GM19395 (cell line): ENCODE measurements at regions not wholly inside any gene's neighbourhood (a gene's known extent, or its start where the extent isn't known, plus 50 kb on each side); places are given as distances from the start of the nearest gene placed in this dataset.

Source experiments
- ATAC-seq: cut with Tn5 transposase; IDR thresholded peaks from one replicate; pipeline ENCODE4 v1.9.1; 2021; ENCODE audit warnings: mild to moderate bottlenecking, moderate library complexity; ENCODE audit not compliant: unreplicated experiment

DNA sequence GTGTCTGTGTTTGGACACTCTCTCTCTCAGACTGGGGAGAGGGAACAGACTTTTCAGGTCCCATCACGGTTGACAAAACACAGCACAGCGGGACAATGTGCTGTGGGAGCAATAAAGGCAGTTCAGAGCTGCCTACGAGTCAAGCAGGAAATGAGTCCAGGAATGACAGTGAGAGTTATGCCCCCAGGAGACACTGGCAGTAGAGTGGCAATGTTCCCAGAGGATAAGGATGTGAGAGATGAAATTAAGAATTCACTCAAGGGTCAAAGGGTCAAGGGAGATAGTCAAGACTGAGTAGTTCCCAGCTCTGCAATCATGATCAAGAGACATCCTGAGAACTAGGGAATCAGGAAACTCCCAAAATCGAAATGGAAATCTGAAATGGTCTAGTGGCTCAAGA, 156.1 kb downstream of the LURAP1L start:
- ATAC-seq = no peak

DNA sequence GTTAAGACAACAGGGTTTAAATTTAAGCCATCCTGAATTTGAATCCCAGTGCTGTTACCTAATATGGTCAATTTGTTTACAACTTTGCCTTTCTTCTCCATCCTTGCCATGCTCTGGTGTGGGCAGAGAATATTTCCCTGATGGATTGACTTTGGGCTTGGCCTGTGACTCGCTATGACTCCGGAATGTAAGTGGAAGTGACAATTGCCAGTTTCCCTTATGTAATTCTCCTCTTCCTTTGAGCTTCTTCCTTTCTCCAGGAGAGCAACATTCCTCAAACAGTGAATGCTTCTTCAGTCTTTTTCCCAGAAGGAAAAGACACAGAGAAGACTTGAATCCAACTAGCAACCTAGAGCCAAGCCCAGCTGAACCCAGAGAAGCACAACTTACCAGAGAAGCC, 159.1 kb downstream of the LURAP1L start:
- ATAC-seq = no peak

DNA sequence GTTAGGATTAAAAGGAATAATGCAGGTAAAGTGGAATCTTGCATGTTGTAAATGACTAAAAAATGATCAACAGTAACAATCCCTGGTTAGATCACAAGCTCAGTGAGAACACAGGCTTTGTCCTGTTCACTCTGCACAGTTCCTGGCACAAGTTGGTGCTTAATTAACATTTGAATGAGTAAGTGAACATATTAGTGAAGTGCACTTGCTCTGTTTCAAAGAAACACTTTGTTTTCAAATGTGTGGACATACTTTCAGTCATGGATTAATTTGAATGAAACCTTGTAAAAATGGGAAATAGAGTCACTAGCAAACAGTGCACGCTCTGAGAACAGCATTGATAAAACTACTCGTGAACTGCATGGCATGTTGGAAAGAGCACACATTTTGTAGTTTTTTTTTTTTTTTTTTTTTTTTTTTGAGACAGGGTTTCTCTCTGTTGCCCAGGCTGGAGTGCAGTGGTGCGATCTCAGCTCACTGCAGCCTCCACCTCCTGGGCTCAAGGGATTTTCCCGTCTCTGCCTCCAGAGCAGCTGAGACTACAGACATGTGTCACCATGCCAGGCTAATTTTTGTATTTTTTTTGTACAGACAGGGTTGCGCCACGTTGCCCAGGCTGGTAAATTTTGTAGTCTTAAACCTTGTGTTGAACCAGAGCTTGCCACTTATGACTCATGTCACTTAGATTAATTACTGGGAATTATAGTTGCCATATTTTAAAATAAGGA, 159.9 kb downstream of the LURAP1L start:
- no peak for ATAC-seq

DNA sequence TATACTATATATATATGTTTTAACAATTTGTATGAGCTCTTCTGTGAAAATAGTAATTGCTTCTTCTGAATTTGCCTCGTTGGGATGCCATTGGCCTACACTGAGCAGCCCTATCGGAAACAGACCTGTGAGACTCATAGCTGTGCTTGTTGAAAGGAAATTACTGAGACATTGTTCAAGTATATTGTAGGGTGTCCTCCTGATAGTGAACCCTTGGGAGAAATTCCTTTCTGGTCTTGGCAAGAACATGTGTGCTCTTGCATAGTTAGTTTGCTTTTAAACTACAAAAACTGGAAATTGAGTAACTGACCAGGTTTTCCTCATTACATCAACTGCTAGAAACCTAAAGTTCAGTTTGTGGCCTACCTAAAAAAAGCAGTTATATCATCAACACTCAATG, 160.9 kb downstream of the LURAP1L start:
- no peak for ATAC-seq

DNA sequence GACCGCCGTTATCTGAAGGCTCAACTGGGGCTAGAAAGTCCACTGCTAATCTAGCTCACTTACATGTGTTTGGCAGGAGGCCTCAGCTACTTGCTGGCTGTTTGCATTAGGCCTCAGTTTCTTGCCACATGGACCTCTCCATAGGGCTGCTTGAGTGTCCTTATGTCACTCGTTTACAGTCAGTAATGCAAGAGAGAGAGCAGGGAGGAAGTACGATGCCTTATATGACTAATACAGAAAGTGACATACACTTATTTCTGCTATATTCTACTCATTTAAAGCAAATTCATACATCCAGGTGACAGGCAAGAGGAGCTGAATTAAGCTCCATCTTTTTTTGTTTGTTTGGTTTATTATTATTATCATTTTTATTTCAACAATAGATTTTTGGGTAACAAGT, 179.6 kb downstream of the LURAP1L start:
- ATAC-seq = no peak

DNA sequence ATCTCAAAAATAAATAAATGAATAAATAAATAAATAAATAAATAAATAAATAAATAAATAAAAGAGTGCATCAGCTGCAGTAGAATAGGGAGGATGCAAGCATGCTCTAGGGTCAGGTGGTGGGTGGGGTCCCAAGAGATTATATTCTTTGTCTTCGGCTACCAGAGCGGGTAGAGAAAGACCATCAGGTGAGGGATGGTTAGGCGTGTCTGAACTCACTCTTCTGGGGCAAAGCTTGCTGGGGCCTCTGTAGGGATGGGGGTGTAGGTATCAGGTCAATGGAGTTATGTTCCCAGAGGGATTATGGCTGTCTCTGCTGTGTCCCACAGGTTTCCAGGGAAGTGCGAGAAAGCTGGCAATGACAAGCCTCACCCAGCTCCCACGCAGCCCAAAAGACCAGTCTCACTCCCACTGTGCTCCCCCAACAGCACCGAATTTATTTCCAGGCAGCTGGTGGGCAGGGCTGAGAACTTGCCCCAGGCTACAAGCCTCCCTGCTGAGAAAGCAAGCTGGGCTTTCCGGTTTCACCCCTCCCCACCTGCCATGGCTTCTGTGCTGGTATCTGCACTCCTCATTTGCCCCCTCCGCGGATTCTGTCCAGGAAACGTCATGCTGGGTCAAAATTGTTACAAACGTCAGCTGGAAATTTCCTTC, 180.8 kb downstream of the LURAP1L start:
- ATAC-seq = no peak

- ATAC-seq = no peak
Observed at GRCh38 chr9:12956261-12956660, 181.4 kb downstream of the LURAP1L start.

DNA sequence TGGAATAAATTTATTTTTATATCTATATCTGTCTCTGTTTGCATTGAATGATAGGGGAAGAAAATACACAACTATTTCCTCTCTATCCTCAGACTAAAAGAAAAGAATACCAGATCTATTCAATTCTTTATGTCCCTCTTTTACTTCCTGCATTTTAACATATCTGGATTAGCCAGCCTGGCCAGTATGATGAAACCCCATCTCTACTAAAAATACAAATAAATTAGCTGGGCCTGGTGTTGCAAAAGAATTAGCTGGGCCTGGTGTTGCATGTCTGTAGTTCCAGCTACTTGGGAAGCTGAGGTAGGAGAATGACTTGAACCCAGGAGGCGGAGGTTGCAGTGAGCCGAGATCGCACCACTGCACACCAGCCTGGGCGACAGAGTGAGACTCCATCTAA, 182.0 kb downstream of the LURAP1L start:
- ATAC-seq = no peak

GRCh38 chr9:12958279-12958678, 183.5 kb downstream of the LURAP1L start:
- ATAC-seq = no peak

DNA sequence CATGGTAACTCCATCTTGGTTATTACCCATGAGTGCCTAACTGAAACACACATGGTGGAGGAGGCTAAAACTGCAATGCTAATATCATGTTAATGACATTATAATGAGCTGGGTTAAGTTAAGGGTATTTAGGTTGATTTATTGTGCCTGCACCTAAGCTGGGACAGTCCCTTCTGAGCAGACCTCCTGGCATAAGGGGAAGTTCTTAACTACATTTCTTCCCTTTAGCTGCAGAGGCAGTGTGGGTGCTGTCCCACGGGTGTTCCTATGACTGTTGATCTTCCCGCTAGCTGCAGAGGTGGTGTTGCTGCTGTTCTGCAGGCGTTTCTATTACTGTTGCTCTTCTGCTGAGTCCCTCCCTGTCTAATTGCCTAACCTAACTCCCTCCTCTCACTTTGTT, 183.9 kb downstream of the LURAP1L start:
- no peak for ATAC-seq

GRCh38 chr9:12961276-12961809, 186.5 kb downstream of the LURAP1L start:
- no peak for ATAC-seq

DNA sequence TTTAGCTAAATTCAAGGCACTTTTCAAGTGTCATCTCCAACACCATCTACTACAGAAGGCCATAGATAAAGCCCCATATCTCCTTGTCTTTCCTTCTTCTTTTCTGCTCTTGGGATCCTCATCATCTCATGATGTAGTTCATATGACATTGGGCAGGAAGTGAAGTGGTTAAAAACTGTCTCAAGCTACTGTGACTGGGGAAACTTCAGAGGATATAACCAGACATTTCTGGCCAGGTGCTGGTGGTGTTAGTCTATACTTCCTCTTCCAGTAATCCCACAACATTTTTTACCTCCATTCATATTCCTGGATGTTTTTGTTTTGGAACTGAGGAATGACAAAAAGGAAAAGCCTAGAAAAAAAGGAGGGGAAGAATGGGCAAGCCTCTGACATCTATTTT, 188.7 kb downstream of the LURAP1L start:
- no peak for ATAC-seq

GRCh38 chr9:12964271-12964670, 189.5 kb downstream of the LURAP1L start:
- no peak for ATAC-seq

GRCh38 chr9:12965303-12965702, 190.5 kb downstream of the LURAP1L start:
- no peak for ATAC-seq

DNA sequence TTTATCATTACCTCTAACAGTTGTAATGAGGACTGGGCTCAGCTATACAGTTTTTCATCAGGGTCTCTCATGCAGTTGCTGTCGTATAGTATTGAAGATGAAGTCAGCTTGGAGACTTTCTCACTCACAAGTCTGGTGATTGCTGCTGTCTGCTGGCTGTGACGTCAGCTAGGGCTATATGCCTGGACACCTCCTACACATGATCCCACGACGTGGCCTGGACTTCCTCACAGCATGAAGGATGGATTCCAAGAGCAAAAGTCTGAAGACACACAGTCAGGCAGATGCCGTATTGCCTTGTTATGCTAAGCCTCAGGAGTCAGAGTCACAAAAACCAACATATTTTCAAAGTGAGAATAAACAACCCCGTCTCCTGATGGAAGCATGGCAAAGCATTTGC, 193.3 kb downstream of the LURAP1L start:
- ATAC-seq = no peak

- no peak for ATAC-seq
Observed at GRCh38 chr9:12972608-12973589, 198.1 kb downstream of the LURAP1L start.

- no peak for ATAC-seq
Observed at GRCh38 chr9:12973710-12974109, 198.9 kb downstream of the LURAP1L start.

DNA sequence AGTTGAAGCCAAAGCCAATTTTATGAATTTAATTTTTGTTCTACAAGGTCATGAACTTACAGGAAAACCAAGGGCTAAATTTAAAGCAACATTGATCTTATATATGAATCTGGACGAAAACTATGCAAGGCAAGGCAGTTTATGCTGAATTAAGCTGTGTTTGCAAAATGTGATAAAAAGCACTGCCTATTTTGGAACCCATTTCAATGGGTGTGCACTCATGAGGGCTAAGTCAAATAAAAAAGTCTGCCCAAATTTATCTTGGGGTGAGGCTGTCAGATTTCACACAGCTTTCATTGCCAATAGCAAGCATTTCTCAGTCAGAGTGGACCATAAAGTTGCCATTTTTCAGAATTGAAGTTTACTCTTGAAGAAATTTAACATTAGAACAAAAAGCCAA, 199.9 kb downstream of the LURAP1L start:
- ATAC-seq = no peak

DNA sequence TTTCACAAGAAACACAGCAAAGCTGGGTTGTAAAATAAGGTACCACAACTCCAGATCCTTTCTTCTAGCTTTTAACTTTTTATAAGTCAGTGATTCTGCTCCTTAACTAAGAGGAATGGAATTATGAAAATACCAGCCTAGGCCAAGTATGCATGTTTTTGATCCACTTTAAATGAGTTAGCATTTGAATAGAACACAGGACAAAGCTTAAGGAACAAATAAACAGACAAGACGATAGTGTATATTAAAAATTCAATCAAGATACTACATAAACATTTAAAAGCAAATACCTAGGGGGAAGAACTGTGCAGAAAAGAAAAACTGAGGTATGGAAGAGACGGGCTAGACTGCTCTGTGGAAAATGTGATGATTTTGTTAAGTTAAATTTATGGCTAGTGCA, 200.7 kb downstream of the LURAP1L start:
- ATAC-seq = no peak

- ATAC-seq = no peak
Observed at GRCh38 chr9:12980085-12980851, 205.4 kb downstream of the LURAP1L start.

GRCh38 chr9:12988258-12988657, 213.4 kb downstream of the LURAP1L start:
- ATAC-seq = no peak
